HCT116 (cell line): ENCODE measurements at regions not wholly inside any gene's neighbourhood (a gene's known extent, or its start where the extent isn't known, plus 50 kb on each side); places are given as distances from the start of the nearest gene placed in this dataset.

ENCODE experiments used
- ATAC-seq: fragments of 200-7000 bp; cut with Tn5 transposase; 2 replicates; pipeline ENCODE4 v1.9.1; 2020; ENCODE audit warnings: mild to moderate bottlenecking, moderate library complexity
- BruUV-seq: library from RNA; stranded (reverse); fragments of 400-500 nt; replicated peaks from 2 replicates; lab custom pipeline; 2021; lab: Mats Ljungman, UMichigan
- CTCF ChIA-PET: fragments of 300-600 bp; sonication (Branson Sonifier 250); formaldehyde crosslinking; loops from one replicate; lab custom pipeline; 2021; ENCODE audit warnings: antibody characterized with exemption; lab: Charles Lee
- POLR2A ChIA-PET: fragments of 300-600, 350-600 bp; sonication (Branson Sonifier 250); formaldehyde crosslinking; loops from one replicate; lab custom pipeline; 2021; ENCODE audit warnings: antibody characterized with exemption; lab: Charles Lee
- RAD21 ChIA-PET, 2 experiments: fragments of 300-600 bp; sonication (Branson Sonifier 250); formaldehyde crosslinking; loops; one replicate each; lab custom pipeline; 2023; ENCODE audit warnings: low total read pairs in 2 of 2; ENCODE audit not compliant: uncharacterized antibody in 2 of 2, unreplicated experiment in 2 of 2, low non-redundant PET in 1 of 2; lab: Charles Lee
- DNase-seq: peaks from one replicate; pipeline ENCODE4 v3.0.0-alpha.2; 2010; ENCODE audit warnings: low read depth, low spot score
- H2AFZ ChIP-seq: fragments of 200-600 bp; shearing (Covaris generic), sonication (generic); 2 replicates; pipeline ENCODE4 v1.6.1; 2017; ENCODE audit warnings: low read depth, mixed run types, mixed read lengths, antibody characterized with exemption, low read length; ENCODE audit not compliant: poor library complexity, severe bottlenecking
- H3K27ac ChIP-seq: 2 replicates; pipeline ENCODE4 v1.5.1; 2012; ENCODE audit warnings: low read depth, low read length
- H3K27me3 ChIP-seq: fragments of 200-600 bp; sonication (generic); 2 replicates; pipeline ENCODE4 v1.6.1; 2016; ENCODE audit warnings: mixed run types, low read length, mixed read lengths; ENCODE audit not compliant: insufficient read depth
- H3K36me3 ChIP-seq, 2 experiments: fragments of 200-500 bp in 1 of 2; fragments of 200-600 bp in 1 of 2; sonication (Bioruptor generic) in 1 of 2; sonication (generic) in 1 of 2; 2 replicates each; pipeline versions ENCODE4 v1.5.1 to v1.6.1; 2014 to 2016; ENCODE audit warnings: low read length in 2 of 2, inconsistent platforms in 1 of 2, mixed read lengths in 1 of 2, mixed run types in 1 of 2; ENCODE audit not compliant: insufficient read depth in 2 of 2, control insufficient read depth in 1 of 2
- H3K4me1 ChIP-seq, 2 experiments: fragments of 200-600 bp in 1 of 2; sonication (generic) in 1 of 2; 2 replicates each; pipeline versions ENCODE4 v1.5.1 to v1.6.1; 2012 to 2017; ENCODE audit warnings: low read length in 2 of 2, inconsistent platforms in 1 of 2, mild to moderate bottlenecking in 1 of 2, mixed read lengths in 1 of 2, mixed run types in 1 of 2, moderate library complexity in 1 of 2; ENCODE audit not compliant: insufficient read depth in 2 of 2, control insufficient read depth in 1 of 2
- H3K4me2 ChIP-seq: fragments of 200-600 bp; sonication (generic); 2 replicates; pipeline ENCODE4 v1.6.1; 2017; ENCODE audit warnings: mixed run types, low read length, mixed read lengths
- H3K4me3 ChIP-seq, 2 experiments: fragments of 200-600 bp in 1 of 2; sonication (generic) in 1 of 2; replicated peaks in 1 of 2; 2 replicates each; pipeline ENCODE4 v1.5.1; 2011 to 2016; ENCODE audit warnings: low read length in 2 of 2, control low read depth in 1 of 2, low read depth in 1 of 2, mild to moderate bottlenecking in 1 of 2, mixed read lengths in 1 of 2, mixed run types in 1 of 2
- H3K79me2 ChIP-seq: fragments of 200-600 bp; sonication (generic); 2 replicates; pipeline ENCODE4 v1.6.1; 2017; ENCODE audit warnings: mild to moderate bottlenecking, mixed run types, low read length, moderate library complexity, mixed read lengths; ENCODE audit not compliant: insufficient read depth
- H3K9ac ChIP-seq: fragments of 200-600 bp; sonication (generic); 2 replicates; pipeline ENCODE4 v1.6.1; 2016; ENCODE audit warnings: low read length, mixed read lengths
- H3K9me2 ChIP-seq: fragments of 200-600 bp; sonication (generic), shearing (Covaris generic); 2 replicates; pipeline ENCODE4 v1.6.1; 2017; ENCODE audit warnings: mixed run types, mild to moderate bottlenecking, moderate library complexity; ENCODE audit not compliant: insufficient read depth
- H3K9me3 ChIP-seq, 2 experiments: fragments of 200-500 bp in 1 of 2; fragments of 200-600 bp in 1 of 2; sonication (Bioruptor generic) in 1 of 2; sonication (generic) in 1 of 2; 2 replicates each; pipeline ENCODE4 v1.6.1; 2014 to 2017; ENCODE audit warnings: low read length in 2 of 2, mixed read lengths in 2 of 2, inconsistent platforms in 1 of 2, low read depth in 1 of 2, mild to moderate bottlenecking in 1 of 2, mixed run types in 1 of 2, moderate library complexity in 1 of 2; ENCODE audit not compliant: control insufficient read depth in 1 of 2, insufficient read depth in 1 of 2
- H4K20me1 ChIP-seq: fragments of 200-600 bp; sonication (generic), shearing (Covaris generic); 2 replicates; pipeline ENCODE4 v1.6.1; 2017; ENCODE audit warnings: mixed run types, mild to moderate bottlenecking, moderate library complexity; ENCODE audit not compliant: insufficient read depth
- ATF3 ChIP-seq: IDR thresholded peaks from 2 replicates; pipeline ENCODE4 v1.6.1; 2012
- CBX3 ChIP-seq: IDR thresholded peaks from 2 replicates; pipeline ENCODE4 v1.6.1; 2012; ENCODE audit warnings: low read depth
- CTCF ChIP-seq, 3 experiments: fragments of 200-600 bp in 1 of 3; sonication (generic) in 1 of 3; IDR thresholded peaks in 2 of 3; conservative IDR thresholded peaks in 1 of 3; 2 replicates each; pipeline ENCODE4 v1.5.1; 2012 to 2017; ENCODE audit warnings: low read depth in 2 of 3, low read length in 2 of 3, antibody characterized with exemption in 1 of 3, borderline replicate concordance in 1 of 3, control low read depth in 1 of 3, mild to moderate bottlenecking in 1 of 3, mixed read lengths in 1 of 3, mixed run types in 1 of 3, moderate library complexity in 1 of 3; ENCODE audit not compliant: insufficient read depth in 1 of 3
- EZH2 ChIP-seq: fragments of 200-600 bp; sonication (generic); IDR thresholded peaks from 2 replicates; pipeline ENCODE4 v1.6.1; 2017; ENCODE audit warnings: antibody characterized with exemption, mixed run types
- EZH2phosphoT487 ChIP-seq: fragments of 200-600 bp; IDR thresholded peaks from 2 replicates; pipeline ENCODE4 v1.6.1; 2018; ENCODE audit warnings: antibody characterized with exemption, borderline replicate concordance
- FOSL1 ChIP-seq: IDR thresholded peaks from 2 replicates; pipeline ENCODE4 v1.6.1; 2012; ENCODE audit warnings: low read depth
- JUND ChIP-seq: IDR thresholded peaks from 2 replicates; pipeline ENCODE4 v1.6.1; 2012
- MAX ChIP-seq: IDR thresholded peaks from 2 replicates; pipeline ENCODE4 v1.6.1; 2012
- POLR2A ChIP-seq: IDR thresholded peaks from 2 replicates; pipeline ENCODE4 v1.7.0; 2011; ENCODE audit warnings: borderline replicate concordance; ENCODE audit not compliant: insufficient read depth, insufficient read length; ENCODE audit errors: extremely low read depth
- POLR2AphosphoS5 ChIP-seq: IDR thresholded peaks from 2 replicates; pipeline ENCODE4 v1.6.1; 2011; ENCODE audit warnings: mild to moderate bottlenecking, low read depth, low read length, moderate library complexity
- RAD21 ChIP-seq: IDR thresholded peaks from 2 replicates; pipeline ENCODE4 v1.6.1; 2012; ENCODE audit warnings: low read depth, mild to moderate bottlenecking
- REST ChIP-seq: IDR thresholded peaks from 2 replicates; pipeline ENCODE4 v1.6.1; 2012; ENCODE audit warnings: low read depth
- SIN3A ChIP-seq: IDR thresholded peaks from 2 replicates; pipeline ENCODE4 v1.6.1; 2012; ENCODE audit warnings: low read depth
- SP1 ChIP-seq: IDR thresholded peaks from 2 replicates; pipeline ENCODE4 v1.6.1; 2012; ENCODE audit warnings: low read depth
- SRF ChIP-seq: IDR thresholded peaks from 2 replicates; pipeline ENCODE4 v1.6.1; 2012; ENCODE audit warnings: low read depth
- TCF7L2 ChIP-seq: IDR thresholded peaks from 2 replicates; pipeline ENCODE4 v1.7.0; 2011; ENCODE audit warnings: borderline replicate concordance, inconsistent platforms; ENCODE audit not compliant: insufficient read depth, insufficient read length; ENCODE audit errors: extremely low read depth
- YY1 ChIP-seq: IDR thresholded peaks from 2 replicates; pipeline ENCODE4 v1.6.1; 2011; ENCODE audit warnings: low read length, low read depth, moderate library complexity, mild to moderate bottlenecking; ENCODE audit not compliant: insufficient replicate concordance; ENCODE audit errors: extremely low read depth
- ZBTB33 ChIP-seq: IDR thresholded peaks from 2 replicates; pipeline ENCODE4 v1.6.1; 2011; ENCODE audit warnings: mild to moderate bottlenecking, low read length, moderate library complexity; ENCODE audit not compliant: insufficient replicate concordance; ENCODE audit errors: extremely low read depth
- ZFX ChIP-seq: fragments of 450-650 bp; IDR thresholded peaks from 2 replicates; pipeline ENCODE4 v1.6.1; 2017
- ZNF274 ChIP-seq: fragments of 200-500 bp; sonication (Bioruptor generic); IDR thresholded peaks from 2 replicates; pipeline ENCODE4 v1.6.1; 2014; ENCODE audit warnings: mild to moderate bottlenecking, low read depth, low read length, inconsistent platforms
- intact Hi-C: fragments of 100-400 bp; cut with micrococcal nuclease; formaldehyde crosslinking; loops from 2 replicates; pipeline ENCODE4 v1.10.0; 2022

GRCh38 chr18:34600158-34600557 is 109.9 kb upstream of the DTNA start:
- no peaks in the 10 kb centered on the region for H3K9me3 ChIP-seq
- ChIA-PET RAD21 (no interaction called here), CTCF (no interaction called here), POLR2A (no interaction called here)
- H3K36me3 ChIP-seq: no peaks in the 10 kb centered on the region
- intact Hi-C loops: no loop called here
- no peaks in the 10 kb centered on the region for H4K20me1 ChIP-seq
- TF ChIP-seq TCF7L2: no peak
- no peak for TF ChIP-seq ZNF274
- TF ChIP-seq ZBTB33: no peak
- no peak for TF ChIP-seq SIN3A
- TF ChIP-seq SP1: no peak
- TF ChIP-seq POLR2A: no peak
- TF ChIP-seq REST: no peak
- TF ChIP-seq FOSL1: no peak
- no peak for TF ChIP-seq CTCF (IDR thresholded peaks at IDR 0.05 in 2 of 3, conservative IDR thresholded peaks at IDR 0.05 in 1 of 3; ENCODE audit: borderline replicate concordance in 1 of 3, insufficient read depth in 1 of 3, low read depth in 2 of 3, low read length in 2 of 3)
- no peak for TF ChIP-seq CBX3
- no peak for TF ChIP-seq MAX
- TF ChIP-seq SRF: no peak
- TF ChIP-seq RAD21: no peak
- TF ChIP-seq ATF3: no peak
- no peak for TF ChIP-seq YY1
- no peak for TF ChIP-seq EZH2phosphoT487
- no peak for TF ChIP-seq ZFX
- no peak for TF ChIP-seq POLR2AphosphoS5
- no peak for TF ChIP-seq JUND
- TF ChIP-seq EZH2: no peak
- no peaks in the 10 kb centered on the region for H3K79me2 ChIP-seq
- H3K4me1 ChIP-seq: no peaks in the 10 kb centered on the region
- no peaks in the 10 kb centered on the region for H3K9me2 ChIP-seq
- no peaks in the 10 kb centered on the region for H3K27me3 ChIP-seq
- no peak overlapping the region for H3K9ac ChIP-seq
- H2AFZ ChIP-seq: no peak overlapping the region
- H3K4me3 ChIP-seq: no peak overlapping the region
- no peak overlapping the region for H3K27ac ChIP-seq
- no peak overlapping the region for H3K4me2 ChIP-seq
- no peak for ATAC-seq
- no TSS peak for BruUV-seq
- no peak for DNase-seq
